Stimulated activated CD4-positive, alpha-beta T cell treated with anti-CD3 and anti-CD28 coated beads, Interleukin-2, amount 100 ng/mL, for 24 hours (primary cell): ENCODE measurements at regions not wholly inside any gene's neighbourhood (a gene's known extent, or its start where the extent isn't known, plus 50 kb on each side); places are given as distances from the start of the nearest gene placed in this dataset.
"Not testable (repeated sequence)": the region's sequence is repeated elsewhere in the genome, so short reads cannot be mapped to it uniquely, and the experiment has no call there.

Source experiments
- DNase-seq, 2 donors: peaks; one replicate each; pipeline ENCODE4 v3.0.0-alpha.2; 2020

DNA sequence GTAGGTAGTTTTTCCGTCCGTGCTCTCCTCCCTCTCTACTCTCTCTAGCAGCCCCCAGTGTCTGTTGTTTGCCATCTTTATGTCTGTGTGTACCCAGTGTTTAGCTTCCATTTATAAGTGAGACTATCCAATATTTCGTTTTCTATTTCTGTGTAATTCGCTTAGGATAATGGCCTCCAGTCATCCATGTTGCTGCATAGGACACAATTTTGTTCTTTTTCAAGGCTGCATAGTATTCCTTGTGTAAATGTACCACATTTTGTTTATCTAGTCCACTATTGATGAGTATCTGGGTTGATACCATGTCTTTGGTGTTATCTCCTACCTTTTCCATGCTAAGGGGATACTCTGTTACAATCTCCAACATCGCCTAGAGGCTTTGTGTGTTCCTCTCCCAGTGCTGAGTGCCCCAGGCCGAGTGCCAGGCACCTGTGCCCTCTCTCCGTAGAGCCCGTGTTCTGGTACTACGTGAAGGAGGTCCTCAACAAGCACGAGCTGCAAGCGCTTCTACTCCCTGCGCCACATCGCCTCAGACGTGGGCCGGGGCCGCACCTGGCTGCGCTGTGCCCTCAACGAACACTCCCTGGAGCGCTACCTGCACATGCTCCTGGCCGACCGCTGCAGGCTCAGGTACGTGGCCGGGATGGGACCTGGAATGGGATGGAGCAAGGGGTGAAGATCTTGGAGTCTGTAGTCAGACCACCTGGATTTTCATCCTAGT is 51.0 kb downstream of the NPIPB11 start:
- DNase-seq = not testable (repeated sequence)

DNA sequence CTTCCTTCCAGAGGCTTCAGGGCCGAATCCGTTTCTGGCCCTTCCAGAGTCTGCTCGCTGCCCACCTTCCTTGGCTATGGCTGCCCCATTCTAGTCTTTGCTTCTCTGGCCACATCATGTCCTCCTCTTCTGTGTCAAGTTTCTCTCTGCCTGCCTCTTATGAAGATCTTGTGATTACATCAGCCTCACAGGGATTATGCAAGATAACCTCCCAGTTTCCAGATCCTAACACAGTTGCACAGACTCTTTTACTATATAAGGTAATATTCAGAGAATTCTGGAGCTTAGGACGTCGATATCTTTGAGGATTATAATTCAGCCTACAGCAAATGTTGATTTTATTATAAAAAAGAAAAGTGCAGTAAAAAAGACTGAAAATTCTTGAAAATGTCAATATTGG is 52.1 kb downstream of the NPIPB11 start:
- not testable (repeated sequence) for DNase-seq

DNA sequence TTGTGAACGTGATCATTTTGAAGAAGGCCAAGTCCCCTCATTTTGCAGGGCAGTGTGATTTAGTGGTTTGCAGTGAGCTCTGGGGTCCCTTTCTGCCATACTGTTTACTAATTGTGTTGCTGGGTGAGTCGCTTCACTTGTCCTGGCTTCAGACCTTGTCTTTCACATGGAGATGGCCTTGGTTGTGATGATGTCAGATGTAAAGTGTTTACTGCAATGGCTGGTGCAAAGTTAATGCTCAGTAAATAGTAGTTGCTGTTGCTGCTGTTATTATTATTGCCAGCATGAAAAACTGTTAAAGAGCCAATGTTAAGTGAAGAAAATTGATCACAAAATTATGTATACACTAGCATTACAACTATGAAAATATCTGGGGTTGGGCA is 53.9 kb downstream of the NPIPB11 start:
- DNase-seq = not testable (repeated sequence)

DNA sequence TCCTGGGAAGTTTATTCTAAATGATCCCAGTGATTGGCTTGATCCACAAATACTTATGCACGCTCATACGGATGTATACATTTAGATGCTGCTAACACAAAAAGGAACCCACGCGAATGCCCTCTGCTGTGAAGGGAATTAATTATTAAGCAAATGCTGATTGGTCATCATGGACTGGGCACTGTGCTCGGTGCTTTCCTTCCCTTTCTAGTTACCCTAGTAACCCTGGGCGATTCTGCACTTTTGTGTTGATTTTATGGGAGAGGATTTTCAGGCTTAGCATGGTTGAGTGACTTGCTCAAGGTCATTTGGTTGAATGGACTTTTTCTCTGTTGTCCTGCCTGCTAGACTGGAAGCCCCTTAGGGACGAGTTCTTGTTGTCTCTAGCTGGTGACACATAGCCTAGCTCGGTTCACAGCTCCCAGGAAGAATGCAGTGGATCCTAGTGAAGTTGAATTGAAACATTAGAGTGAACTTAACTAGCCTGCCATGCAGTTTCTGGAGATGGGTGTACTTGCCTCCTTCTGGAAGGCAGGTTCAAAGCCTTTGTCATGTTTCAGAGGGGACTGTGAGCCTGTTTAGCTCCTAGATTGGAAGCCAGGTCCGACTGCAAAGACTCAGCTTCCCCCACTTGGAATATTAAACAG is 54.4 kb downstream of the NPIPB11 start:
- not testable (repeated sequence) for DNase-seq

DNA sequence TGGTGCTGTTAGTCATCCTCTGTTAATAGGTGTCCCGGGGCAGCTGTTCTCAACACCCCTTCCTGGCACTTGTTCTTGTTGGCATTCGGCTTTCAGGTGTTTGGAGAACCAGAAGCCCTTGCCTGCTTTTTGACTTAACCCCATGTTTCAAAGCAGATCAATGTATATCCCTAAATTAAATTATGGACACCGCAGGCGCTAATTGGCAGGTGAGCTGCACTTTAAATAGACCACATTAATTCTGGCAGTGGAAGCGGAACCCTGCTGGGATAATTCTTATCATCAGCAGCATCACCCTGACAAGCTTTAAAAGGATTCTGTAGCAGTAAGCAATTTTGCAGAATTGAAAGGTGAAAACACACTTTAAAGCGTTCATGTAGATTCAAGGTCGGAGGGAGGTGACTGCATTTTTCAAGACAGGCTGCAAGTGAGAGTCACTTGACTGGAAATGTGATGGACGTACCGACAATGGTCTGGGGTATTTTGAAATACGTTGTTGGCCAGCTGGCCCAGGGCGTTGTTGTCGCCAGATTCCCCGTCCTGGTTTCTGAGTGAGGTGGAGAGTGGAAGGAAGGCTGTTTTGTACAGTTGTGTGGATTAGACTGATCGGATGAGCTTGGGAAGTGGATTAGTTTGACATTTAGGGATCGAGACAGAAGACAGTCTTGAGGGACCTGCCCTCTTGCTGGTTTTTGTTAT is 55.1 kb downstream of the NPIPB11 start:
- DNase-seq = not testable (repeated sequence)

DNA sequence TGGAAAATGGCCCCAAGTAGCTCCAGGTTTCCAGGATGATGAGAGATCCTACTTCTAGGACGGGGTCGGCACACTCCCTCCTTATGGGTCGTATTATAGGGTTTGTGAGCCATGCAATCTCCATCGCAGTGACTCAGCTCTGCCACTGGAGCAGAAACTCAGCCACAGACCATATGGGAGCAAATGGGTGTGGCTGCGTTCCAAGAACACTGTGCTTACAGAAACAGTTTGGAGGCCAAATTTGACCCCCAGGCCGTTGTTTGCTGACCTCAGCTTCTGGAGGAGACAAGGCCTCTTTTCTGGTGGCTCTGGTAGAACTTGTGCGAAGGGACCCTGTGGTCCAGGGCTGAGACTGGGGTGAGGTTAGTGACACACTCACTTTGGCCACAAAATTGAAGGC is 56.5 kb downstream of the NPIPB11 start:
- DNase-seq = not testable (repeated sequence)

DNA sequence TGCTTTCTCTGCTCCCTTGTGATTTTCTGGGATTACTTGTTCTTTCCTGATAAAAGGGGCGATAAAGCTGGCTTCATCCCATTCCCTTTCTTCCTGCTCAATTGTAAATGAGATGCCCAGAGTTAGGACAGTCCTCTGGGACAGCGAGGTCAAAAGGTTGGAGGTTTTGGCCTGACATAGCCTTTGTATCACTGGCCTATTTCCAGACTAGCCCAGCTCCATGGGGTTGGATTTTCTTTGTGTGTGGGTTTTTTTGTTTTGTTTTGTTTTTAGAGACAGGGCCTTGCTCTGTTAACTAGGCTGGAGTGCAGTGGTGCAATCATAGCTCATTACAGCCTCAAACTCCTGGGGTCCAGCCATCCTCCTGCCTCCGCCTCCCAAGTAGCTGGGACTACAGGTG is 57.8 kb downstream of the NPIPB11 start:
- not testable (repeated sequence) for DNase-seq

DNA sequence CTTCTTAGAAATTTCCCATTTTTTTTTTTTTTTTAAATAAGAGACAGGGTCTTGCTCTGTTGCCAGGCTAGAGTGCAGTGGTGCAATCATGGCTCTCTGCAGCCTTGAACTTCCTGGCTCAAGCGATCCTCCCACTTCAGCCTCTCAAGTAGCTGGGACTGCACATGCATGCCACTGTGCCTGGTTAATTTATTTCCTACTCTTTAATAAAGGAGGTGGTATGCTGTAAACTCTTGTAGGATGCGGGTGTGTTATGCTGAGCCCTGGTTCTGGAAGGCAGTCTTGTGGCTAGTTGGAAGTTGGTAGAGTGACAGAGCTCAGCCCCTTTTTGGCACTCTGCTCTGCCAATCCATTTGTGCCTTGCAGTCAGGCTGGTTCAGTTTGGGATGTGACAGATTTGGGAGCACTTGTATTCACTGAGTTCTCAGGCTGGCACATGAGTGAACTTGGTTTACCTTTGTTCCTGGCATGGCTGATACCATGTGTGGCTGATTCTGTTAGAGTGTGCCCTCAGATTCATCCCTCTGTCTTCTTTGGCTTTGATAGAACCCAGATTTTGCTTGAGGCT is 58.3 kb downstream of the NPIPB11 start:
- DNase-seq = not testable (repeated sequence)

DNA sequence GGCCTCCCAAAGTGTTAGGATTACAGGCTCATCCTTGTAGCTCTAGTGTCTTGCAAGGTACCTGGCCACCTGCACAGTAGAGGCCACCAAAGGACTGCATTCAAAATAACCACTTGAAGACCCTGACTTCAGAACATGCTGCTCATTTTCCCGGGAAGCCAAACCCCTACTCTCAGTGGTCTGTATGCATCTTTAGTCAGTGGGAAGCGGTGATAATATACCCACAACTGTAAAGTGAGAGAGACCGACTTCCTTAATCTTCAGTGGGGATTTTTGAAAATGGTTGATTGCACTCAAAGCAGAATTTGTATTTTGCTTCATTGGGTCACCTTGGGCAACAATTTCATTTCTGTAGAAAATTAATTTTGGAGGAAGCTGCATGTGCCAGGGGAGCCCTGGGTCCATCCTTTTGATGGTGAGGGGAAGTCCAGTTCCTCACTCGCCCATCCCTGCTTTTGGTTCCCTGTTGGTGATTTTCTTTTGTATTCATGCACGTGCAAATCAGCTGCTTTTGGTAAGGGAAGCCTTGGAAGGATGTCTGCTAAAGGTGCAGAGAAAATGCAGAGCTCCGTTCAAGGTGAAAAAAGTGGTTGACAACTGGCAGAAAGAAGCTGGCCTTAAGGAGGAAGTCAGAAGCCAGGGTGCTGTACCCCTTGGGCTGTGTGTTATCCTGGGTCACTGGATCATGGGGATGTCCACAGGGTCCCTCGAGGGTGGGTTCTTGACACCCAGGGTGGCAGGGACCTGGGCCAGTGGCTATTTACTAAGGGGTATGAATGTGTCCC is 59.5 kb downstream of the NPIPB11 start:
- not testable (repeated sequence) for DNase-seq

DNA sequence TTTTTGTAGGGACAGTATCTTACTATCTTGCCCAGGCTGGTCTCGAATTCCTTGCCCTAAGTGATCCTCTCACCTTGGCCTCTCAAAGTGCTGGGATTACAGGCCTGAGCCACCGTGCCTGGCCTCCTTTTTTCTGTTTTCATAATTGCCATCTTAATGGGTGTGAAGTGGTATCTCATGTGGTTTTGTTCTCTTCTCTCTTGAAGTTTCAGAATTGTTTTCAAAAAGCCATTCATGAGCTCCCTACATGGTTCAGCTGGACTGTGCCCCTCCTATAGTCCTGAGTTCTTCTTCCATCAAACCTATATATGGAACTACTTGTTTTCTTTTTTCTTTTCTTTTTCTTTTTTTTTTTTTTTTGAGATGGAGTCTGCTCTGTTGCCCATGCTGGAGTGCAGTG is 60.3 kb downstream of the NPIPB11 start:
- not testable (repeated sequence) for DNase-seq

DNA sequence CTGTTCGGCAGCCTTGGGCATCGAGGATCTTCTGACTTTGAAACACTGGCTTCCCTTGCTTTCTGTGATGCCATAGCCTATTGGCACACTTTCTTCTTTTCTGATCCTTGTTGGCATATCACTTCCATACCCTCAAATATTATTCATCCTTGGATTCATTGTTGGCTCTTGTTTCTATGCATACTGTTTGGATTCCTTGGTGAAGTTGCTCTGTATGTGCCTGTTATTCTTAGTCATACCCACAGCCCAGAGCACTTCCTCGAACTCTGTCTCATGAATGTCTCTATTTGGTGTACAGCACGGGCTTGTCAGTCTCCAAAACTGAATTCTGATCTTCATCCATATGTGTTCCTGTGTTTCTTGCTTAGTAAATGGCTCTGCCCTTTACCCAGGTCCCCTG is 63.6 kb downstream of the NPIPB11 start:
- not testable (repeated sequence) for DNase-seq

DNA sequence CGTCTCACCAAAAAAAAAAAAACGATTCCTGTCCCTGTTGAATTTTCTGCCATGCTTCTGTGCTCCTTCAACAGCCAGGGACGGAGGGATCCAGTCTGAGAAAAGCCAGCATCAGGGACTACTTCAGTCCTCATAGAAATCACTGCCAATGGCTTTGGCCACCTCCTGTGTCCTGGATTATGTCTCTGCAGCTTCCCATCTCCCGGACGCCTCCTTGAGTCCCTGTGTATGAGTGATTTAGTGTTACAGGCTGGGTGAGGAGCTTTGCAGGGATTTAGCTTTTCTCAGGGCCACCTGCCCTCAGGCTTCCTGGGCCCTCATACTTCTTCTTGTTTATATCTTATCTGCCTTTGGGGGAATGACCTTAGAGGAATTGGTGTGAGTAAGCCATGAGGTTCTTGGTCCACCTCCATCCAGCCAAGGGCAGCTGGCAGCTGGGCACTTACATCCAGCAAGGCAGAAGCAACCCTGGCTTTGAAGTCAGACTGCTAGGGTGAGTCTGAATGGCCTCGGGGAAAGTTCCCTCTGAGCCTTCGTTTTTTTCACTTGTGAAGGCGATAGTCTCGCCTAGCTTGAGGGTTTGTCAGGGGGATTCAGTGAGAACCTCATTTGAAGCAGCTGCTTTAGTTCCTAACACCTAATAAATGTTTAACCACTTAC is 65.6 kb downstream of the NPIPB11 start:
- DNase-seq = not testable (repeated sequence)

DNA sequence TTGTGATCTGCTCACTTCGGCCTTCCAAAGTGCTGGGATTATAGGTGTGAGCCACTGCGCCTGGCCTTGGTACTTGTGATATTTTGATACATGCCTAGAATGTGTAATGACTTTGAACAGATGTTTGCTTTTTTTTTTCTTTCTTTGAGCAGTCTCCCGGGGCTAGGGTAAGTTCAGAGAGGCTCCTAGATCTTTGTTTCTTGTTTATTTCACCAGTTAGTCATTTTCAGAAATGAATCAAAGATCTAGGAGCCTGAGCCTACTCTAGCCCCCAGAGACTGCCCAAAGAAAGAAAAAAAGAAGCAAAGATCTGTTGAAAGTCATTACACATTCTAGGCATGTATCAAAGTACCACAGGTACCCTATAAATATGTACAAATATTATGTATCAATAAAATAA is 66.3 kb downstream of the NPIPB11 start:
- DNase-seq = not testable (repeated sequence)

DNA sequence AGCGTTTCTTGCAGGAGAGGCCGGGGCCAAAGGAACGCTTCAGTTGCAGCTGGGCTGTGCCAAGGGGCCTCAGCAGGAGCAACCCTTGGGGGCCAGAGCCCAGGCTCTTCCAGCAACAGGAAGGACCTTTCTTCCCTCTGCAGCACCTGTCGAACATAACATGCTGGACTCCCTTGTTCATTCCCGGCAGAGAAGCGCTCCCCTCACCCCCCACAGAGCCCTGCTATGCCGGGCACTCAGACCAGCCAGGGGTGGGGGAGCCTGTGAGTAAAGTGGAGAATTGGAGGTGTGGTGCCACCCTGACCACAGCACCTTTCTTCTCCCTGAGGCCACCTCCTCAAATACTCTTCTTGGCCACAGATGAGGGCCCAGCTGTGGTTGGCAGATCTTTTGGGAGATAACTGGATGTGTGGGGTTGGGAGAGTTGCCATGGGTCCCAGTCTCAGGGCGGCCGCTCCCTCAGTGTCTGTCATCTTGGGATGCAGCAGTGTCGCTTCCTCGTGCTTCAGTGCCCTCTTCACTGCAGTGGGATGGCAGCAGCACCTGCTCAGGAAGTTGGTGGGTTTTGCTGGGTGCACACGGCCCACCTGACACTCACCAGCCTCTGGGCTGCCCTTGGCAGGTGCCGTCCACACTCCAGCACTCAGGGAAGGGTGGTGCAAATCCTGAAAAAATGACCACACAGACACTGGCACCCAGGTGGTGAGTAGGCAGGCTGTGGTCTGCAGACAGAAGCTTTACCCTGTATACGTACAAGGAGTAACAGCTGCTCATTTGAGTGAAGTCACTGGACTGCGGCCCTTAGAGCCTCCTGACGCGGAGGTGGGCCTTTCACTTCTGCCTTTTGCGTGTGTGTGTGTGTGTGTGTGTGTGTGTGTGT is 67.5 kb downstream of the NPIPB11 start:
- DNase-seq = not testable (repeated sequence)

DNA sequence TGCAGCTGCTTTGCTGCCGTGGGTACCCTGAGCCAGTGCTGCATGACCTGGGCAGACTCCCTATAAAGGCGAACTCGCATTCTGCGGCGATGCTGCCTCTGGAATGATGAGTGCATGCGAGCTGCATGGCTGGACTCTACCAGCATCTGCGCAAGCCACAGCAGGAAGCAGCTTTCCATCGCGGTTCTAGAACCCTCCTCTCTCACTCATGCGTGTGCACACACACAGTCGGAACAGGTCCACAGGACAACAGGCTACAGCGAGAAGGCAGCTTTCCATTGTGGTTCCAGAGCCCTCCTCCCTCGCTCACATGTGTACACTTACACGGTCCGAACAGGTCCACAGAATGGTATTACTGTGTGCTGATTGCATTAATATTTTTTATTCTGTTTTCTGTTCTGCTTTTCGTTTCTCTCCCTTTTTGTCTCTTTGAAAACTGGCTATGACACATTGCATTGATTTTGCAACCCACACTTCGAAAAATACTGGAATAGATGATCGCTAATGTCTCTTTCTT is 69.1 kb downstream of the NPIPB11 start:
- DNase-seq = not testable (repeated sequence)

DNA sequence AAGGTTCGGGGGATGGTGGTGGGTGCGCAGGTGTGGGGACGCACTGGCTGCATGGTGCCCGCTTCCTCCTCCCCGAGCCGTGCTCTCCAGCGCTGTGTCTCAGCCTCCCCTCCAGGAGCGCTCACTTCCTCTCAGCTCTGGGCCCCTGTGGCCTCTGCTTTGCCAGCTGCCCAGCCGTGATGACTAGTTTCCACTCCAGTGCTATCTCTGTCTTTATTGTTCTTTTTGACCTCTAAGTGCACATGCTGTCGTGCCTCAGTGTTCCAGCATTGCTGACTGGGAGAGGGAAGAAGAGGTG is 71.0 kb downstream of the NPIPB11 start:
- not testable (repeated sequence) for DNase-seq

DNA sequence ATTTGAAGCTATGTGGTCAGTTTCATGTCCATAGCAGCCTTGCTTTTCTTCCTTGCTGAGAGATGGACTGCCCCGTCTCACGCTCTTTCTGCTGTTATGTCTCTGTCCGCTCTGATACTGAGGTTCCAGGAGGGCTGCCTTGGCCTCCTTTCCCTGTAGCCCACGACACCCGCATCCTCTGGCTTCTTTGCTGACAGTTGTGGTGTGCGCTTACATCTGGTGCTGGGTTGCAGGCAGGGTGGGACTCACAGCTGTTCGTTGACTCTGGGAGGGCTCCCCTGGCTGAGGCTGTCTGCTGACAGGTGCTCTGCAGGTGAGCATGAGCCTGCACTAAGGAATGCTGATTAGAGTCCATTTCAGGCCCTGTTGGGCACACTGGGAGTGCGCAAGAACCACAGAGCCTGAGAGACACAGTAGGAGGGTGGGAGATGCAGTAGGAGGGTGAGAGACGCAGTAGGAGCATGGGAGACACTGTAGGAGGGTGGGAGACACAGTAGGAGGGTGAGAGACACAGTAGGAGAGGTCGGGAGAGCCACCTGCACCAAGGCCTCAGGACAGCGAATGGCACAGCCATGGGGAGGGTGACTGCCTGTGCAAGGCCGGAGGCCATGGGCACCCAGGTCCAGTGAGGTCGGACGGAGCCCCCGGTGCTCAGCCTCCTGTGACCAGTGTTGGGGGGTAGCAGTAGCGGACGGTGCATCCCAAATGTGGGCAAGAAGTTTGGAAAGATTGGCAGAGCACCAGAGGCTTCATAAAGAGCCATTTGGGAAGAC is 71.5 kb downstream of the NPIPB11 start:
- not testable (repeated sequence) for DNase-seq

DNA sequence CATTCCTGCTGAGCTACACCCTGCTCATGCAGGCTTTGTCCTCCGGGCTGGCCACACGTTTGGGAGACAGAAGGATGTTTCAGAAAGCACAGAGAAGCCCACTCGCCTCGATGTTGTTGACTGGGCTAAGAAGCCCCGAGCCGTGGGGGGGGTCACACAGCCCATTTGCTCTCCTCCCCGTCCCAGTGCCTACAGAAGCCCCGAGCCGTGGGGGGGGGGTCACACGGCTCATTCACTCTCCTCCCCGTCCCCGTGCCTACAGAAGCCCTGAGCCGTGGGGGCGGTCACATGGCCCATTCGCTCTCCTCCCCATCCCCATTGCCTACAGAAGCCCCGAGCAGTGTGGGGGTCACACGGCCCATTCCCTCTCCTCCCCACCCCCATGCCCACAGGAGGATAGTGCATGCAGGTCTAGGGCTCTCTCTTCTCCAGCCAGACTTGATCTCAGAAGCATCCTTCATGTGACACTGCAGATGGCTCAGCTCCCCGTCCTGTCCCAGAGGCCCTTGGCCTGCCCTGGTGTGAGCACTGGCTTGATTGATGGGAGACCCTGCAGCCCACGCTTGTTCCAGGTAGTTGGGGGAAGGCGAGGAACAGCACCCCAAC is 72.9 kb downstream of the NPIPB11 start:
- not testable (repeated sequence) for DNase-seq

DNA sequence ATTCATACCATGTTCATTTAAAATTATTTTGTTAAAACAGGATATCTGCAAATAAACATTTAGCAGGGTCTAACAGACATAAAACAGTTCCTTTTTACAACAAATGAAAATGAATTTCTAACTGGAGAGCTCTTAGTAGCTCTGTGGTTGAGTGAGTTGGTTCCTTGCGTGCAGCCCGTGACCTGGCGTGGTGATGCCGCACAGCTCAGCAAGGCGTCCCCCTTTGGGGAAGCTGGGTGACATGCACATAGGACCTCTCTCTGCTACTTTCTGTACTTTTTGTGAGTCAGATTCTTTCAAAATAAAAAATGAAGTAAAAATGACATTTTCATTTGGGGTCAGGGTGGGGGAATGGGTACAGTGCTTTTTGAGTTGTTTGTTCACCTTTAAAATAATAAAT is 75.9 kb downstream of the NPIPB11 start:
- not testable (repeated sequence) for DNase-seq

DNA sequence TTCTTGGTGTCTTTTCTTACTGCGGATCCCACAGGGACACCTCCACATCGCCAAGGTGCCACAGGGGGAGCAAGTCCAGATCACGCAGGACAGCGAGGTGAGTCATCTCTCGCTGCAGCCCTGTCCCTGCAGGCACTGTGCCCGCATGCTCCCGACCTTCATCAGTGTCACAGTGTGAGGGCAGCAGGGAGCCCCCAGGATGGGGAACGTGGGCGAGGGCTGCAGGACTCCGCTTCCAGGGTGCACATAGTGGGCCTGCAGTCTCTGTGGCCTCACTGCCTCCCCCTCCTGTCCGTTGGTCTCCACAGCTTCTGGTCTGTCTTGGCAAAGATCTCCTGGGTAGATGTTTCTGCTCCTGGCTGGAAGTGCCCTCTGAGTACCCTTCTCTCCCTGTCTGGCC is 78.0 kb downstream of the NPIPB11 start:
- not testable (repeated sequence) for DNase-seq
